GM23338 (cell line): ENCODE measurements at regions not wholly inside any gene's neighbourhood (a gene's known extent, or its start where the extent isn't known, plus 50 kb on each side); places are given as distances from the start of the nearest gene placed in this dataset.
A peak's percentile ranks its signal among the peaks of the same experiment; 100 is the strongest.

Experiments used
- ATAC-seq: fragments of 200-7000 bp; cut with Tn5 transposase; 3 replicates; pipeline ENCODE4 v1.9.1; 2020
- DNase-seq: peaks from one replicate; pipeline ENCODE4 v3.0.0-alpha.2; 2015; ENCODE audit warnings: low spot score
- H2AFZ ChIP-seq: fragments of 200-600 bp; sonication (generic); 2 replicates; pipeline ENCODE4 v1.8.0; 2016; ENCODE audit warnings: antibody characterized with exemption, mild to moderate bottlenecking, moderate library complexity
- H3F3A ChIP-seq: fragments of 200-600 bp; sonication (generic); replicated peaks from 2 replicates; pipeline ENCODE4 v1.8.0; 2017; ENCODE audit warnings: antibody characterized with exemption, mixed run types, low read depth
- H3K27ac ChIP-seq: fragments of 200-600 bp; sonication (generic); 2 replicates; pipeline ENCODE4 v1.6.1; 2016; ENCODE audit warnings: low read depth
- H3K27me3 ChIP-seq: fragments of 200-600 bp; sonication (generic); 2 replicates; pipeline ENCODE4 v1.8.0; 2016; ENCODE audit warnings: mild to moderate bottlenecking, mixed run types, moderate library complexity; ENCODE audit not compliant: insufficient read depth
- H3K36me3 ChIP-seq: fragments of 200-600 bp; sonication (generic); 2 replicates; pipeline ENCODE4 v1.8.0; 2016; ENCODE audit warnings: mild to moderate bottlenecking; ENCODE audit not compliant: insufficient read depth
- H3K4me1 ChIP-seq: fragments of 200-600 bp; sonication (generic); 2 replicates; pipeline ENCODE4 v1.8.0; 2016; ENCODE audit warnings: mild to moderate bottlenecking, moderate library complexity; ENCODE audit not compliant: insufficient read depth
- H3K4me2 ChIP-seq: fragments of 200-600 bp; sonication (generic); 2 replicates; pipeline ENCODE4 v1.7.1; 2017; ENCODE audit warnings: mixed run types
- H3K4me3 ChIP-seq: fragments of 200-600 bp; sonication (generic); 2 replicates; pipeline ENCODE4 v1.6.1; 2016; ENCODE audit warnings: mixed run types
- H3K79me2 ChIP-seq: fragments of 200-600 bp; sonication (generic); replicated peaks from 2 replicates; pipeline ENCODE4 v1.8.0; 2017; ENCODE audit warnings: mild to moderate bottlenecking; ENCODE audit not compliant: insufficient read depth
- H3K9me2 ChIP-seq: fragments of 200-600 bp; sonication (generic); 2 replicates; pipeline ENCODE4 v1.8.0; 2017; ENCODE audit not compliant: insufficient read depth
- H4K20me1 ChIP-seq: fragments of 200-600 bp; sonication (generic); replicated peaks from 2 replicates; pipeline ENCODE4 v1.8.0; 2017; ENCODE audit warnings: mild to moderate bottlenecking; ENCODE audit not compliant: insufficient read depth
- H3K27ac Mint-ChIP-seq: 2 replicates; pipeline ENCODE4 v1.8.0; 2020; ENCODE audit warnings: inconsistent platforms, mild to moderate bottlenecking, moderate library complexity, mixed read lengths
- H3K27me3 Mint-ChIP-seq: 3 replicates; pipeline ENCODE4 v1.8.0; 2022; ENCODE audit warnings: low read depth, mild to moderate bottlenecking, moderate library complexity, mixed read lengths, inconsistent platforms; ENCODE audit not compliant: insufficient read depth, poor library complexity
- H3K36me3 Mint-ChIP-seq: 3 replicates; pipeline ENCODE4 v1.8.0; 2021; ENCODE audit warnings: low read depth, mild to moderate bottlenecking, inconsistent platforms, moderate library complexity, mixed read lengths
- H3K4me1 Mint-ChIP-seq: 3 replicates; pipeline ENCODE4 v1.8.0; 2020; ENCODE audit warnings: mild to moderate bottlenecking, inconsistent platforms, mixed read lengths
- H3K4me3 Mint-ChIP-seq: 3 replicates; pipeline ENCODE4 v1.8.0; 2021; ENCODE audit warnings: moderate library complexity, mild to moderate bottlenecking, inconsistent platforms, mixed read lengths
- H3K9me3 Mint-ChIP-seq: 3 replicates; pipeline ENCODE4 v1.8.0; 2020; ENCODE audit warnings: moderate library complexity, mild to moderate bottlenecking, inconsistent platforms, mixed read lengths
- CREB1 ChIP-seq: fragments of 250-450 bp; sonication (Bioruptor Pico); IDR thresholded peaks from 2 replicates; pipeline ENCODE4 v1.5.0; 2020; ENCODE audit warnings: low read depth, mild to moderate bottlenecking, moderate library complexity
- CTCF ChIP-seq, 2 experiments: fragments of 200-600 bp in 1 of 2; sonication (generic) in 1 of 2; conservative IDR thresholded peaks; 2 replicates each; pipeline versions ENCODE4 v1.5.1 to v1.6.1; 2016 to 2017; ENCODE audit warnings: antibody characterized with exemption in 2 of 2, low read depth in 2 of 2, mild to moderate bottlenecking in 2 of 2, moderate library complexity in 1 of 2
- ETS1 ChIP-seq: IDR thresholded peaks from 2 replicates; pipeline ENCODE4 v1.6.1; 2016; ENCODE audit warnings: antibody characterized with exemption
- STAT1 ChIP-seq: IDR thresholded peaks from one replicate; pipeline ENCODE4 v1.6.1; 2016; ENCODE audit warnings: antibody characterized with exemption; ENCODE audit not compliant: unreplicated experiment
- ZNF114 ChIP-seq: fragments of 250-450 bp; sonication (Bioruptor Pico); IDR thresholded peaks from 2 replicates; pipeline ENCODE4 v1.5.0; 2020; ENCODE audit warnings: mild to moderate bottlenecking, moderate library complexity
- ZNF462 ChIP-seq: fragments of 250-450 bp; sonication (Bioruptor Pico); IDR thresholded peaks from 2 replicates; pipeline ENCODE4 v1.5.0; 2020; ENCODE audit warnings: mild to moderate bottlenecking, moderate library complexity

- Mint-ChIP-seq H3K4me1 (peaks cover 45% of the 10 kb centered on the region), H3K27me3 (peaks cover 59% of the 10 kb centered on the region), H3K36me3 (no peaks in the 10 kb centered on the region), H3K4me3 (0 out of 3 replicates have a peak overlapping the region, but pooled peaks have one; percentile 14), H3K27ac (no peak overlapping the region), H3K9me3 (no peaks in the 10 kb centered on the region)
- peaks cover 50% of the 10 kb centered on the region for H3K4me1 ChIP-seq
- no peaks in the 10 kb centered on the region for H3K9me2 ChIP-seq
- no peaks in the 10 kb centered on the region for H3K36me3 ChIP-seq
- H3K4me2 ChIP-seq: peak overlapping the region; percentile 62
- H3F3A ChIP-seq: no peaks in the 10 kb centered on the region
- peak; percentile 6 to 23; a peak in 2 of 4 replicates for TF ChIP-seq CTCF (conservative IDR thresholded peaks at IDR 0.05; ENCODE audit: low read depth in 2 of 2)
- peak; percentile 76 for TF ChIP-seq CREB1
- no peak for TF ChIP-seq ETS1
- no peaks in the 10 kb centered on the region for H3K79me2 ChIP-seq
- H2AFZ ChIP-seq: no peak overlapping the region
- peak; percentile 37 for ATAC-seq
- peak overlapping the region; percentile 17; the same call in 1 of the 2 replicates for H3K4me3 ChIP-seq
- peaks cover 84% of the 10 kb centered on the region for H3K27me3 ChIP-seq
- peak; percentile 76 for DNase-seq
- H4K20me1 ChIP-seq: no peaks in the 10 kb centered on the region
- H3K27ac ChIP-seq: no peak overlapping the region
Observed at GRCh38 chr15:93362821-93363220, 273.8 kb upstream of the RGMA start.

- Histone ChIP-seq H3K4me1 (peaks cover 50% of the 10 kb centered on the region), H3K27ac (no peak overlapping the region), H3K79me2 (no peaks in the 10 kb centered on the region), H3K27me3 (peaks cover 84% of the 10 kb centered on the region), H3K36me3 (no peaks in the 10 kb centered on the region), H3K4me3 (peak overlapping the region; percentile 17; the same call in 1 of the 2 replicates), H4K20me1 (no peaks in the 10 kb centered on the region), H3F3A (no peaks in the 10 kb centered on the region), H2AFZ (no peak overlapping the region), H3K9me2 (no peaks in the 10 kb centered on the region), H3K4me2 (peak overlapping the region; percentile 62)
- Mint-ChIP-seq H3K36me3 (no peaks in the 10 kb centered on the region), H3K27ac (no peak overlapping the region), H3K27me3 (peaks cover 62% of the 10 kb centered on the region), H3K4me3 (peak overlapping the region; percentile 38; the same call in 1 of the 3 replicates), H3K9me3 (no peaks in the 10 kb centered on the region), H3K4me1 (peaks cover 41% of the 10 kb centered on the region)
- DNase-seq (peak; percentile 79), ATAC-seq (peak; percentile 76)
- TF ChIP-seq ZNF114: no peak
- no peak for TF ChIP-seq CTCF (conservative IDR thresholded peaks at IDR 0.05; ENCODE audit: low read depth in 2 of 2)
- no peak for TF ChIP-seq STAT1
- no peak for TF ChIP-seq ZNF462
- TF ChIP-seq CREB1: 0 out of 2 replicates have a peak, but pooled peaks have one; percentile 16
- no peak for TF ChIP-seq ETS1
Observed at GRCh38 chr15:93362203-93362602, 273.2 kb upstream of the RGMA start.
